ENCODE measurements at regions not wholly inside any gene's neighbourhood (a gene's known extent, or its start where the extent isn't known, plus 50 kb on each side); places are given as distances from the start of the nearest gene placed in this dataset.

- TF ChIP-seq CTCF (IDR thresholded peaks at IDR 0.05 in 8 of 11, conservative IDR thresholded peaks at IDR 0.05 in 3 of 11), result no peak
- no peak for TF ChIP-seq POLR2A (IDR thresholded peaks at IDR 0.05)
Measured at GRCh38 chr1:187949567-187949966, 1120.8 kb downstream of the PLA2G4A start.
